H1 (cell line): ENCODE measurements at regions not wholly inside any gene's neighbourhood (a gene's known extent, or its start where the extent isn't known, plus 50 kb on each side); places are given as distances from the start of the nearest gene placed in this dataset.

Source experiments
- CHD2 ChIP-seq: IDR thresholded peaks from 2 replicates; pipeline ENCODE4 v1.6.1; 2012; ENCODE audit warnings: low read length, improper control_type of control experiment
- CREB1 ChIP-seq: IDR thresholded peaks from 2 replicates; pipeline ENCODE4 v1.6.1; 2012; ENCODE audit warnings: inconsistent platforms
- CTCF ChIP-seq, 3 experiments: IDR thresholded peaks; 1 replicate in 2 of 3; 2 replicates in 1 of 3; pipeline versions ENCODE4 v1.5.1 to v1.6.1; 2011; ENCODE audit warnings: low read length in 3 of 3, mild to moderate bottlenecking in 3 of 3, inconsistent platforms in 2 of 3, low read depth in 1 of 3, moderate library complexity in 1 of 3; ENCODE audit not compliant: insufficient read depth in 1 of 3; ENCODE audit errors: control extremely low read depth in 1 of 3
- EP300 ChIP-seq, 2 experiments: IDR thresholded peaks; 1 replicate in 1 of 2; 2 replicates in 1 of 2; pipeline ENCODE4 v1.6.1; 2011 to 2012; ENCODE audit warnings: low read depth in 2 of 2, low read length in 2 of 2, mild to moderate bottlenecking in 2 of 2, borderline replicate concordance in 1 of 2, inconsistent platforms in 1 of 2, moderate library complexity in 1 of 2
- EZH2 ChIP-seq: fragments of 200-600 bp; sonication (generic); IDR thresholded peaks from 2 replicates; pipeline ENCODE4 v1.7.1; 2012; ENCODE audit warnings: low read depth, mild to moderate bottlenecking, moderate library complexity, low read length, inconsistent platforms; ENCODE audit not compliant: severe bottlenecking
- HDAC2 ChIP-seq, 2 experiments: fragments of 300-600 bp in 1 of 2; sonication (generic) in 1 of 2; IDR thresholded peaks; 2 replicates each; pipeline ENCODE4 v1.6.1; 2011 to 2012; ENCODE audit warnings: low read depth in 2 of 2, low read length in 2 of 2, mild to moderate bottlenecking in 2 of 2, moderate library complexity in 2 of 2, borderline replicate concordance in 1 of 2, inconsistent platforms in 1 of 2
- KDM5A ChIP-seq: fragments of 200-600 bp; IDR thresholded peaks from 2 replicates; pipeline ENCODE4 v1.7.1; 2012; ENCODE audit warnings: mild to moderate bottlenecking, low read length, inconsistent platforms, mixed read lengths
- SIN3A ChIP-seq, 2 experiments: IDR thresholded peaks in 1 of 2; conservative IDR thresholded peaks in 1 of 2; 2 replicates each; pipeline ENCODE4 v1.6.1; 2011 to 2012; ENCODE audit warnings: low read length in 2 of 2, improper control_type of control experiment in 1 of 2, low read depth in 1 of 2, mild to moderate bottlenecking in 1 of 2
- TAF1 ChIP-seq: IDR thresholded peaks from 2 replicates; pipeline ENCODE4 v1.6.1; 2011; ENCODE audit warnings: mild to moderate bottlenecking, low read depth, low read length

- no peak for TF ChIP-seq HDAC2 (IDR thresholded peaks at IDR 0.05; ENCODE audit: borderline replicate concordance in 1 of 2, low read depth in 2 of 2, low read length in 2 of 2)
- TF ChIP-seq KDM5A, result no peak
- no peak for TF ChIP-seq CTCF (IDR thresholded peaks at IDR 0.05; ENCODE audit: control extremely low read depth in 1 of 3, insufficient read depth in 1 of 3, low read depth in 1 of 3, low read length in 3 of 3)
- no peak for TF ChIP-seq EP300 (IDR thresholded peaks at IDR 0.05; ENCODE audit: borderline replicate concordance in 1 of 2, low read depth in 2 of 2, low read length in 2 of 2)
- no peak for TF ChIP-seq EZH2
- no peak for TF ChIP-seq CHD2
- no peak for TF ChIP-seq CREB1
- no peak for TF ChIP-seq SIN3A (conservative IDR thresholded peaks at IDR 0.05 in 1 of 2, IDR thresholded peaks at IDR 0.05 in 1 of 2; ENCODE audit: low read depth in 1 of 2, low read length in 2 of 2)
- no peak for TF ChIP-seq TAF1
These were observed 309.6 kb upstream of the CCNH start for GRCh38 chr5:87722286-87722685.
